Mesenchymal stem cell (in vitro differentiated cells and primary cell): ENCODE measurements at regions not wholly inside any gene's neighbourhood (a gene's known extent, or its start where the extent isn't known, plus 50 kb on each side); places are given as distances from the start of the nearest gene placed in this dataset.

Experiments
- DNase-seq: peaks from one replicate; pipeline ENCODE4 v3.0.0-alpha.2; 2013
- H2AFZ ChIP-seq: one replicate; pipeline ENCODE4 v1.6.1; 2013; ENCODE audit warnings: low read depth, mild to moderate bottlenecking, control low read depth, inconsistent platforms, low read length, moderate library complexity
- H2AK5ac ChIP-seq: 2 replicates; pipeline ENCODE4 v1.6.1; 2013; ENCODE audit warnings: low read length, moderate library complexity, mild to moderate bottlenecking, inconsistent platforms; ENCODE audit not compliant: severe bottlenecking
- H2BK120ac ChIP-seq: one replicate; pipeline ENCODE4 v1.6.1; 2013; ENCODE audit warnings: low read depth, mild to moderate bottlenecking, inconsistent platforms, low read length, moderate library complexity
- H2BK12ac ChIP-seq, 2 experiments: one replicate each; pipeline ENCODE4 v1.6.1; 2013; ENCODE audit warnings: inconsistent platforms in 2 of 2, low read length in 2 of 2, mild to moderate bottlenecking in 2 of 2, moderate library complexity in 2 of 2, control low read depth in 1 of 2
- H2BK15ac ChIP-seq: one replicate; pipeline ENCODE4 v1.6.1; 2013; ENCODE audit warnings: mild to moderate bottlenecking, low read depth, inconsistent platforms; ENCODE audit not compliant: poor library complexity, severe bottlenecking
- H2BK5ac ChIP-seq: 2 replicates; pipeline ENCODE4 v1.6.1; 2013; ENCODE audit warnings: low read depth, mild to moderate bottlenecking, low read length, control low read depth, inconsistent platforms; ENCODE audit not compliant: poor library complexity, severe bottlenecking
- H3K14ac ChIP-seq, 2 experiments: one replicate each; pipeline ENCODE4 v1.6.1; 2013; ENCODE audit warnings: inconsistent platforms in 2 of 2, low read length in 2 of 2, control low read depth in 1 of 2, mild to moderate bottlenecking in 1 of 2, moderate library complexity in 1 of 2
- H3K18ac ChIP-seq, 2 experiments: one replicate each; pipeline ENCODE4 v1.6.1; 2013; ENCODE audit warnings: inconsistent platforms in 2 of 2, low read length in 2 of 2, control low read depth in 1 of 2, low read depth in 1 of 2, mild to moderate bottlenecking in 1 of 2
- H3K23ac ChIP-seq, 2 experiments: one replicate each; pipeline ENCODE4 v1.6.1; 2013; ENCODE audit warnings: inconsistent platforms in 2 of 2, low read length in 2 of 2, mild to moderate bottlenecking in 2 of 2, moderate library complexity in 2 of 2, control low read depth in 1 of 2
- H3K27ac ChIP-seq: 2 replicates; pipeline ENCODE4 v1.5.1; 2013; ENCODE audit warnings: mild to moderate bottlenecking, moderate library complexity, low read length, control low read depth, inconsistent platforms; ENCODE audit not compliant: poor library complexity, severe bottlenecking
- H3K27me3 ChIP-seq, 2 experiments: 2 replicates each; pipeline versions ENCODE4 v1.6.1 to v1.7.0; 2013; ENCODE audit warnings: low read length in 2 of 2, mild to moderate bottlenecking in 2 of 2, moderate library complexity in 2 of 2, control low read depth in 1 of 2, inconsistent platforms in 1 of 2; ENCODE audit not compliant: control insufficient read depth in 1 of 2, insufficient read depth in 1 of 2
- H3K36me3 ChIP-seq, 2 experiments: 2 replicates each; pipeline versions ENCODE4 v1.6.1 to v1.7.0; 2013; ENCODE audit warnings: low read length in 2 of 2, control low read depth in 1 of 2, inconsistent platforms in 1 of 2, low read depth in 1 of 2, mild to moderate bottlenecking in 1 of 2; ENCODE audit not compliant: insufficient read depth in 2 of 2, control insufficient read depth in 1 of 2
- H3K4ac ChIP-seq, 2 experiments: one replicate each; pipeline ENCODE4 v1.6.1; 2013; ENCODE audit warnings: inconsistent platforms in 2 of 2, low read length in 2 of 2, mild to moderate bottlenecking in 2 of 2, moderate library complexity in 2 of 2, control low read depth in 1 of 2, low read depth in 1 of 2
- H3K4me1 ChIP-seq: 2 replicates; pipeline ENCODE4 v1.6.1; 2013; ENCODE audit warnings: low read depth, low read length, control low read depth; ENCODE audit not compliant: control insufficient read depth, insufficient read depth
- H3K4me2 ChIP-seq: 2 replicates; pipeline ENCODE4 v1.6.1; 2013; ENCODE audit warnings: low read length, mild to moderate bottlenecking, inconsistent platforms; ENCODE audit not compliant: poor library complexity, severe bottlenecking
- H3K4me3 ChIP-seq, 2 experiments: 2 replicates each; pipeline versions ENCODE4 v1.5.1 to v1.7.0; 2013; ENCODE audit warnings: low read length in 2 of 2, mild to moderate bottlenecking in 2 of 2, control low read depth in 1 of 2, low read depth in 1 of 2; ENCODE audit not compliant: insufficient read depth in 1 of 2
- H3K79me1 ChIP-seq: replicated peaks from 2 replicates; pipeline ENCODE4 v1.6.1; 2013; ENCODE audit warnings: mild to moderate bottlenecking, control low read depth, low read length, inconsistent platforms; ENCODE audit not compliant: poor library complexity, severe bottlenecking
- H3K9ac ChIP-seq: 2 replicates; pipeline ENCODE4 v1.7.0; 2013; ENCODE audit warnings: mild to moderate bottlenecking, low read length, moderate library complexity
- H3K9me3 ChIP-seq: 2 replicates; pipeline ENCODE4 v1.7.0; 2013; ENCODE audit warnings: mild to moderate bottlenecking, low read length; ENCODE audit not compliant: control insufficient read depth
- H4K8ac ChIP-seq: one replicate; pipeline ENCODE4 v1.6.1; 2013; ENCODE audit warnings: inconsistent platforms, mild to moderate bottlenecking, low read length, moderate library complexity
- H4K91ac ChIP-seq: one replicate; pipeline ENCODE4 v1.6.1; 2013; ENCODE audit warnings: mild to moderate bottlenecking, low read length, inconsistent platforms
- WGBS: methylation state at CpG from one replicate; pipeline ENCODE4 v1.1.7; 2013; ENCODE audit warnings: mixed read lengths; 5-methylcytosine and 5-hydroxymethylcytosine counted together

DNA sequence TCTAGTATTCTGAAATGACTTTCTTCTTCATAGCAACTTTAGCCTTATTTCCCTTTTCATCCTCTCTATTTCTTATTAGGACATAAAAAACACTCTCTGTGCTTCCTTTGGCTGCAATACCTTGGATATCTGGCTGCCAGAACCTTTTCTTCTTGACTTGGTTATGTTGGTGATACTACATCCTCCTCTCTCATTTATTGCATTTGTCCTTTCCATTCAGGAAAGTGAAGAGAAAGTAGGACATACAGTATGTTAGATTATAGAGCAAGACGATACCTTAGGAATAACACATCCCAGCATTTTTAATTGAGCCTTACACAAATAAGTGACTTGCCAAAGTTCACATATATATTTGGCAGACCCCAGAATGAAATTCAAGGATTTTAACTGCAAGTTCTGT lies 210.1 kb upstream of the PPP1R3A start:
- Histone ChIP-seq H3K4me2 (no peak overlapping the region), H3K79me1 (no peaks in the 10 kb centered on the region), H2BK5ac (no peak overlapping the region), H3K27ac (no peak overlapping the region), H3K4me3 (no peak overlapping the region), H3K9ac (no peak overlapping the region), H3K14ac (no peak overlapping the region), H3K18ac (no peak overlapping the region), H3K4me1 (no peaks in the 10 kb centered on the region), H2AFZ (no peak overlapping the region), H4K91ac (no peak overlapping the region), H3K27me3 (no peaks in the 10 kb centered on the region), H3K23ac (no peak overlapping the region), H2BK12ac (no peak overlapping the region), H2BK15ac (no peak overlapping the region), H3K4ac (no peak overlapping the region), H2BK120ac (no peak overlapping the region), H3K36me3 (no peaks in the 10 kb centered on the region), H4K8ac (no peak overlapping the region), H3K9me3 (no peaks in the 10 kb centered on the region), H2AK5ac (no peak overlapping the region)
- no peak for DNase-seq
- WGBS, result 100% methylated on average over 1 of the region's 1 CpG

DNA sequence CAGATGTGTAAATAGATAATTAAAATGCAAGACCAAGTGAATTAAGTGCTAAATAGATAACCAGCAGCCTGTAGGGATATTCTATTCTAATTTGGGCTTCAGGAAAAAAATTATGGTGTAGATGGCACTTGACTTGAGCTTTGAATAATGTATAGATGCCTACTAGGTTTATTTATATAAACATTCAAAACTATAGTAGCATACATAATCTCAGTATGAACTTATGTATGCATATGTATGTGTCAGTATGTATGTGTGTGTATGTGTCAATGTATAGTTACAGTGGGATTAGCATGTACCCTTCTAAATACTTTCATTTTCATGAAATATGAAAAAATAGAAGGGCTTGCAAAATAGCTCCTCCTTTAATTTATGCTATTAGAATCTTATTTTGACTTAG lies 207.3 kb upstream of the PPP1R3A start:
- Histone ChIP-seq H3K9me3 (no peaks in the 10 kb centered on the region), H3K27ac (no peak overlapping the region)

DNA sequence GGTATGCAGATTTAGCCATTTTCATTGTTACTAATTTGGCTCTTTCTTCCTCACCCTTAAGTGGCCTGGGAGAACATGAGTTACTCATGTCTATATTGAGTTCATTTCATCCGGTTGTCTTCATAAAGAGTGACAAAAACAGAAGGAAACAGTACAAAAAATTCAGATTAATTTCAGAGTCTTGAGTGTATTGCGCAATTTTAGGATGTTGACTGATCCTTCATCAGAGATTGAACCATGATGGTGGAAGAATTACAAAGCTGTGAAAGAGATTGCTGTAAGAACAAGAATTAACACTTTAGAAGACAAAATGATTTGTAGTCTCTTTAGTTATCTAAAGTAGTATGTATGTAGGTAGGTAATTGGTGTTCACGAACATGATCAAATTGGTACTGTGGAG lies 194.0 kb upstream of the PPP1R3A start:
- no peaks in the 10 kb centered on the region for H3K79me1 ChIP-seq
- H3K4me2 ChIP-seq, result no peak overlapping the region
- no peak overlapping the region for H4K8ac ChIP-seq
- no peak overlapping the region for H3K27ac ChIP-seq
- H3K18ac ChIP-seq, result no peak overlapping the region
- H3K4me1 ChIP-seq, result no peaks in the 10 kb centered on the region
- no peak overlapping the region for H2BK12ac ChIP-seq
- no peaks in the 10 kb centered on the region for H3K27me3 ChIP-seq
- no peak overlapping the region for H2BK5ac ChIP-seq
- peak overlapping the region; percentile 42 for H3K9ac ChIP-seq
- no peak for DNase-seq
- H3K9me3 ChIP-seq, result no peaks in the 10 kb centered on the region
- H4K91ac ChIP-seq, result no peak overlapping the region
- no peak overlapping the region for H3K14ac ChIP-seq
- no peak overlapping the region for H3K4ac ChIP-seq
- H2AK5ac ChIP-seq, result no peak overlapping the region
- no peak overlapping the region for H2AFZ ChIP-seq
- peak overlapping the region in 1 of 2 experiments; percentile 2 for H3K4me3 ChIP-seq
- 54% methylated on average over 2 of the region's 3 CpGs for WGBS
- H3K36me3 ChIP-seq, result no peaks in the 10 kb centered on the region
- no peak overlapping the region for H3K23ac ChIP-seq
- no peak overlapping the region for H2BK15ac ChIP-seq
- no peak overlapping the region for H2BK120ac ChIP-seq

More for the DNA sequence above, 207.3 kb upstream of the PPP1R3A start:
- no peak overlapping the region for H3K4me2 ChIP-seq
- no peaks in the 10 kb centered on the region for H3K4me1 ChIP-seq
- H3K79me1 ChIP-seq, result no peaks in the 10 kb centered on the region
- no peak overlapping the region for H3K18ac ChIP-seq
- no peak overlapping the region for H2BK5ac ChIP-seq
- no peak overlapping the region for H2BK120ac ChIP-seq
- H3K23ac ChIP-seq, result no peak overlapping the region
- DNase-seq, result no peak
- no peak overlapping the region for H3K4me3 ChIP-seq
- no peak overlapping the region for H3K4ac ChIP-seq
- H2BK12ac ChIP-seq, result no peak overlapping the region
- no peak overlapping the region for H2BK15ac ChIP-seq
- no peak overlapping the region for H2AFZ ChIP-seq
- H3K9ac ChIP-seq, result no peak overlapping the region
- H3K14ac ChIP-seq, result no peak overlapping the region
- H2AK5ac ChIP-seq, result no peak overlapping the region
- no peaks in the 10 kb centered on the region for H3K27me3 ChIP-seq
- no peak overlapping the region for H4K8ac ChIP-seq
- H4K91ac ChIP-seq, result no peak overlapping the region
- H3K36me3 ChIP-seq, result no peaks in the 10 kb centered on the region

DNA sequence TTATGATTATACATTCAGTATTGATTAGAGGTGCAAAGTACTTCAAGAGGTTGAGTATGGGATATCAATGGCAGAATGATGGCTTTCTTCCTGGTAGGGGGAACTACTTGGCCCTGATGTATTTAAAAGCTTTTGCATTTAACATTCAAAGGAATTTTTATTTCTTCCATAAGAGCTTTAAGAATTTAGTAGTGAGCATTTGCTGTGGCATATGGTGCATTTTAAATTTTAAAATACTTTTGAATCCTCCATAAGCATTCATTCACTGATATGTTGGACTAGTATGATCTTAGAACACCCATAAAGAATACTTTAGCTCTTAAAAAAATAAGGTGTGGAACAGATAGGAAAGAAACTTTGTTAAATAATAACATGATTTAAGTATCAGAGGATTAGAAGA lies 191.9 kb upstream of the PPP1R3A start:
- Histone ChIP-seq H3K9me3 (no peaks in the 10 kb centered on the region), H3K4me1 (no peaks in the 10 kb centered on the region), H3K36me3 (no peaks in the 10 kb centered on the region), H3K27me3 (no peaks in the 10 kb centered on the region), H3K14ac (no peak overlapping the region), H3K9ac (no peak overlapping the region), H2BK12ac (no peak overlapping the region), H4K91ac (no peak overlapping the region), H2BK120ac (no peak overlapping the region), H3K27ac (no peak overlapping the region), H3K4me3 (no peak overlapping the region), H3K79me1 (peaks cover 2% of the 10 kb centered on the region), H2AFZ (no peak overlapping the region), H3K4me2 (no peak overlapping the region), H2BK15ac (no peak overlapping the region), H2BK5ac (no peak overlapping the region), H3K18ac (no peak overlapping the region), H4K8ac (no peak overlapping the region), H3K4ac (no peak overlapping the region), H3K23ac (no peak overlapping the region), H2AK5ac (no peak overlapping the region)
- DNase-seq, result no peak
